ENCODE measurements at regions not wholly inside any gene's neighbourhood (a gene's known extent, or its start where the extent isn't known, plus 50 kb on each side); places are given as distances from the start of the nearest gene placed in this dataset.

GRCh38 chr1:182739545-182739944 is 50.0 kb upstream of the NPL start:
- TF ChIP-seq GATA2 (IDR thresholded peaks at IDR 0.05; ENCODE audit: low read depth, low read length) = no peak
- no peak for TF ChIP-seq GATA3 (IDR thresholded peaks at IDR 0.05; ENCODE audit: low read depth, low read length)
